ENCODE measurements at regions not wholly inside any gene's neighbourhood (a gene's known extent, or its start where the extent isn't known, plus 50 kb on each side); places are given as distances from the start of the nearest gene placed in this dataset.

DNA sequence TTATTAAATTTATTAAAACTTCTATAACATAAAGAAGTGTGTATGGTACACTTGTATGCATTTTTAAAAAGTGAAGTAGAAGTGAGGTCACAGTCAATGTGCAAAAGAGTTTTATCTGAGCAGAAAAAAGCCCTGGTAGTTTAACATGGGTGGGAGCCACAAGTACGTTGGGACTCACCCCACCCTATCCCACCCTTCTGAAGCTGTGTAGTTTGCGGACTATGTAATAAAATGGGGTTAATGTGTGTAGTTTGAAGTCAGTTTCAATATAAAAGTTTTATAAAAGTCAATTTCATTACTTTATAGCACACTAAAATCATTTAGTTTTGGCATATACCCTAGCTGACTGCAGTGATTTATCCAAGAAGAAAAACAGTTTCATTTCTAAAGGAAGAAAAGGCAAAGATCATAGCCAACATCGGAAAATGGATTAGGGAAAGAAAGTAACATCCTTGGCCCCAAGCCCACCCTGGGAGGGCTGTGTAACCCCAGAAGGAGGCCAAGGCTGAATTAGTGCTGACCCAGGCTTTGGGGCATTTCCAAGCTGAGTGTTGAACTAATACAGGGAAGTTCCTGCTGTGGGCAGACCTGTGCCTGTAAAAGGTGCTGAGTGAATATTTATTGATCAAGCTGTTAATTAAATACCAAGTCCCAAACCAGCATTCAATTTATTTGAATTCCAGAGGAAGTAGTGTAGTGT is 398.6 kb upstream of the ADAMTSL1 start:
- no peak for DNase-seq

DNA sequence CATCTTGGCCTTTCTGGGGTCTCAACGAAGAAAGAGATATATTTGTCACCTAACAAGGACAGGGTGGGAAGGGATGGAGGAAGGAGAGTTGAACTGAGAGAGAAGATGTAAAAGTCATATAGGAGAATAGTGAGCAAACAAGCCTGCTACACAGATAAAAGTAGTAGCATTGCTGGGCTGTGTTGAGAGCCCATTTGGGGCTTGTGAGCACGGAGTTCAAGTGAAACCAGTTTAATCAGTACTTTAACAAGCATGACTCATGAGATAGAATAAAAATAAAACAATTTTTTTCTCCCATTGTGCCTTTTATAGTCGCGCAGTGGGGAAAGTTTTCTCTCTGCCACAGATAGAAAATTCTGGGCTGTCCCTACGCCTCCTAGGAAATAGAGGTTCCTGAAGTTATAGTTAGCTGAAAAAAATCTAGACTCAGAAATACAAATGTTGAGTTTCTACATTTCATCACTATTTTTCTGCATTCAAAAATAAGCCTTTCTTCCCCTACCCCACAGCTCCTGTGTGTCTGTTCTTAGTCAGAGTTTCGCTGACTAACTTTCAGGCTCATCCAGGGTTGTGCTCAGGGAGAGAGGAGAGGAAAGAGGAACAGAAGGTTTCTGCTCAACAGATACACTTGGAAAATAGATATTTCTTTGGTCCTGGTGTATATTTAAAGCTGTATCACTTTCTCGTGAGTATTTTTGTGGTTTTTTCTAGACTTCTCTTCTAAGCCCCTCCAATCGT is 395.8 kb upstream of the ADAMTSL1 start:
- DNase-seq = no peak

- DNase-seq = no peak
These were observed 381.8 kb upstream of the ADAMTSL1 start for GRCh38 chr9:18092138-18092537.

- no peak for DNase-seq
These were observed 367.9 kb upstream of the ADAMTSL1 start for GRCh38 chr9:18106006-18106560.

DNA sequence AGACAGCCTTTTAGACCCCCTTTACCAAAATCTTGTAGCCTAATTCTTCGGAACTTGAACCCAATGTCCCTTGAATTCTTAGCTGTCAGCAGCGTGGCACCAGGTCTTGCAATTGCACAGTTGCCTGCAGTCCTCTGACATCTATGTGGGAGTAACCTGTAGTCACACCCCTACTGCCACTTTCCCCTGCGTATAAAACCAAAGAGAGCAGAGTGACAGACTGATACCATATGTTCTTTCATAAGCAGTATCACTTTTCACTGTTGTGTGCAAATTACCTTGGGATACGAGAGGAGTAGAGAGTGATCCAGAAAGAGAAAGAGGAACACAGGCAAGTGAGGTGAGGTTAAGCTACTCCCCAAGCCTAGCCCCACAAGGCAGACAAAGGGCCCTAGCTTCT is 364.3 kb upstream of the ADAMTSL1 start:
- no peak for DNase-seq

DNA sequence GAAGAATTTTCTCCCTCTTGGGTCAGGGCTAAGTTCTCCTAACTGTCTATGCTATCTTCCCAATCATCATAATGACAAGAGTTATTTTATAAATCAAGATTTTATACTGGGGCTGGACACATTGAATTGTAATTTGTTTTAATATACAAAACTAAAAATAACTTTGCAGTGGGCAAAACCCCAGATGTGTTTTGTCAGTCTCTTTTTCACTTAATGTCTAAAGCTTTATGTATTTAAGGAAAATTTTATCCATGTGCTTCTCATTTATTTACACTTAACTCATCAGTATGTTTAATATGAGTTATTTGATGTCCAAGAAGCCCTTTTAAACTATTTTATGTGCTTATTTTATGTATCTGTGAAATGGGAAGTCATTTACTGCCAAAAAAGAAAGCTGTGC is 362.8 kb upstream of the ADAMTSL1 start:
- DNase-seq = no peak

- DNase-seq = no peak
These were observed 359.1 kb upstream of the ADAMTSL1 start for GRCh38 chr9:18114559-18115475.

DNA sequence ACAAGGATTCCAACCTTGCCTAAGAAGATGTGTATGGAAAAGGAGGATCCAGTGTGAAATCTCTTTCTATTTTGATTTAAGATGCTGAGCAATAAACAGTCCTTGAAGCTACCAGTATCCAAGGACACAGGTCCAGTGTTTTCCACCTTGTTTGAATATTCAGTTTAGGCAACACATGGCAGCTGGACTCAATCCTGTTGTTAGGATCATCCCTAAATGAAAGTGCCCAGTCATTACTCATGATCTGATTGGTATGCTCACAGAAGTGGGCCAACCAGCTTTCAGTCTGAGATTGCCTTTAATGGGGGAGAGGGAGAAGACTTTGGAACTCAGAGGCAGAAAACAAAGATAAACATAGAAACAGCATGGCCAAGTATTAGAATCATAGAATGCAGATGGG is 355.7 kb upstream of the ADAMTSL1 start:
- no peak for DNase-seq

DNA sequence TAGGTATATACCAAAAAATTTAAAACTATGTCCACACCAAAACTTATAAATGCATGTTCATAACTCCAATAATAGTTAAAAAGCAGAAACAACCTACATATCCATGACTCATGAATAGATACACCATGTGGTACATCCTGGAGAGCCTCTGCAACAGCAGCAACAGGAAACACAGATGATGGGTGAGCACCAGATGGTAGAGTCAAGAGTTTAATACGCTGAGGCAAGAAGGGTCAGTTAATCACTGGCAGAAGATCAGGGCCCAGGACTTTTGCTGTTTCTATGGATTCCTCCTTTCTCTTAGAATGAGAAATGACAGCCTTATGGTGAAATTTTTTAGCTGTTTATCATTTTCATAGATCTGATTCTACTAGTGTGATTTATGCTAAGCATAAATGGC is 351.8 kb upstream of the ADAMTSL1 start:
- no peak for DNase-seq

GRCh38 chr9:18124760-18125159 is 349.2 kb upstream of the ADAMTSL1 start:
- no peak for DNase-seq

- no peak for DNase-seq
These were observed 347.0 kb upstream of the ADAMTSL1 start for GRCh38 chr9:18126831-18127498.

DNA sequence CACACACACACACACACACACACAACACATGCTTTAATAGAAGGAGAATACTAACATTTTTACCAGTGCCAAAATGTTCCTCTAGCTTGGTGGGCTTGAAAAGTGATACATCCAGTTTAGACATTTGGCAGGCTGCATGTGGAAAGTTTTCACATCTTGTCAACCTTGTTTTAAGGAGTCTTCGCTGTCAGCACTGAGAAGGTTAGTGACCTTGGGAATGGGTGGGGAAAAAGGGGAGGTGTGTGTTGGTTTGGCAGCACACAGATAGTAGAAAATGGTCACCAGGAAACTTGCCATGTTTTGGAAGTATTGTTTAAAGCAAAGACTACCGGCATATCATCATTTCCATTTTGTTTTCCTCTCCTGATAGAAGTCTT is 346.5 kb upstream of the ADAMTSL1 start:
- no peak for DNase-seq

- no peak for DNase-seq
These were observed 344.1 kb upstream of the ADAMTSL1 start for GRCh38 chr9:18129809-18130334.

GRCh38 chr9:18136354-18136994 is 337.5 kb upstream of the ADAMTSL1 start:
- no peak for DNase-seq

GRCh38 chr9:18137815-18138214 is 336.1 kb upstream of the ADAMTSL1 start:
- DNase-seq = no peak

- no peak for DNase-seq
These were observed 335.3 kb upstream of the ADAMTSL1 start for GRCh38 chr9:18138656-18139055.

GRCh38 chr9:18141681-18142080 is 332.3 kb upstream of the ADAMTSL1 start:
- no peak for DNase-seq

- no peak for DNase-seq
These were observed 330.7 kb upstream of the ADAMTSL1 start for GRCh38 chr9:18143073-18143745.

GRCh38 chr9:18146329-18146728 is 327.6 kb upstream of the ADAMTSL1 start:
- no peak for DNase-seq

DNA sequence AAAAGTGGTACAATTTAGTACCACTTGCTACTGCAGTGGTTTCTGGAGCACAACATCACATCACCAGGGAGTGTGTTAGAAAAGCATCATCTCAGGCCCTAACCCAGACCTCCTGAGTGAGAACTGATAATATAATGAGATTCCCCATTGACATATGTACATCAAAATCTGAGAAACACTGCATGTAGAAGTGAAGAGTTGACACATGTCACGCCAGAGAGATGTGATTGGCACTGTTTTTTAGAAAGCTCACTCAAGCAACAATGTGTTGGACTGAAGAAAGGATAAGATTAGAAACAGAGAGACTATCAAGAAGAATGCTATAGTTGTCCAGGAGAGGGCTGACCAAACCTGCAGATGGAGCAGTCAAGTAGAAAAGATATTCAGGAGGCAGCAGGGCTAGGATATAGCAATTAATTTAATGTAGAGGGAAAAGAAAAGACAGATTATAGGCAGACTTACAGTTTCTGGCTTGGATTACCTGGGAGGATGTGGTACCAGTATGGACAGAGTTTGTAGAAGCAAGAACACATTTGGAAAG is 324.4 kb upstream of the ADAMTSL1 start:
- DNase-seq = no peak

- DNase-seq = no peak
These were observed 319.3 kb upstream of the ADAMTSL1 start for GRCh38 chr9:18154661-18155060.
